B cell (primary cell): ENCODE measurements at regions not wholly inside any gene's neighbourhood (a gene's known extent, or its start where the extent isn't known, plus 50 kb on each side); places are given as distances from the start of the nearest gene placed in this dataset.

ENCODE experiments used
- ATAC-seq: fragments of 200-7000 bp; cut with Tn5 transposase; one replicate; pipeline ENCODE4 v1.10.0; 2021; ENCODE audit warnings: low read depth, mild to moderate bottlenecking, moderate number of reproducible peaks, moderate library complexity
- CTCF ChIA-PET: fragments of 350-600 bp; sonication (Branson Sonifier 250); formaldehyde crosslinking; loops from one replicate; lab custom pipeline; 2021; ENCODE audit warnings: antibody characterized with exemption, inconsistent platforms; lab: Charles Lee
- POLR2A ChIA-PET: fragments of 350-600 bp; sonication (Branson Sonifier 250); formaldehyde crosslinking; loops from one replicate; lab custom pipeline; 2021; ENCODE audit warnings: antibody characterized with exemption; lab: Charles Lee
- DNase-seq: peaks from one replicate; pipeline ENCODE4 v3.0.0; 2013
- H2AFZ ChIP-seq: 2 replicates; pipeline ENCODE4 v1.6.1; 2012; ENCODE audit warnings: mild to moderate bottlenecking, low read depth, low read length; ENCODE audit not compliant: insufficient read depth, poor library complexity, severe bottlenecking
- H3K27ac ChIP-seq, 2 donors: 1 replicate in 1 of 2; 2 replicates in 1 of 2; pipeline ENCODE4 v1.5.1; 2012 to 2013; ENCODE audit warnings: low read length in 2 of 2, mild to moderate bottlenecking in 2 of 2, moderate library complexity in 1 of 2
- H3K27me3 ChIP-seq, 4 experiments: fragments of 200-600 bp in 1 of 4; sonication (generic) in 1 of 4; replicated peaks in 1 of 4; 1 replicate in 2 of 4; 2 replicates in 2 of 4; pipeline versions ENCODE4 v1.6.1 to v1.7.0; 2013 to 2016; ENCODE audit warnings: low read length in 3 of 4, mild to moderate bottlenecking in 2 of 4, mixed read lengths in 1 of 4, moderate library complexity in 1 of 4; ENCODE audit not compliant: insufficient read depth in 4 of 4, control insufficient read depth in 3 of 4; ENCODE audit errors: control extremely low read depth in 1 of 4
- H3K36me3 ChIP-seq, 2 experiments: replicated peaks in 1 of 2; 1 replicate in 1 of 2; 2 replicates in 1 of 2; pipeline versions ENCODE4 v1.6.1 to v1.7.1; 2013; ENCODE audit warnings: low read length in 1 of 2; ENCODE audit not compliant: insufficient read depth in 2 of 2, control insufficient read depth in 1 of 2; ENCODE audit errors: control extremely low read depth in 1 of 2, extremely low read depth in 1 of 2
- H3K4me1 ChIP-seq, 2 donors: fragments of 200-600 bp in 1 of 2; sonication (generic) in 1 of 2; 1 replicate in 1 of 2; 2 replicates in 1 of 2; pipeline versions ENCODE4 v1.5.1 to v1.6.1; 2013 to 2017; ENCODE audit warnings: low read length in 2 of 2; ENCODE audit not compliant: control insufficient read depth in 2 of 2, insufficient read depth in 2 of 2
- H3K4me2 ChIP-seq: replicated peaks from 2 replicates; pipeline ENCODE3; 2012; ENCODE audit warnings: mild to moderate bottlenecking, low read depth, low read length; ENCODE audit not compliant: poor library complexity, severe bottlenecking
- H3K4me3 ChIP-seq, 5 experiments: fragments of 200-600 bp in 1 of 5; sonication (generic) in 1 of 5; 1 replicate in 3 of 5; 2 replicates in 2 of 5; pipeline versions ENCODE4 v1.5.1 to v1.7.0; 2011 to 2016; ENCODE audit warnings: low read length in 4 of 5, mild to moderate bottlenecking in 4 of 5, low read depth in 2 of 5, control low read depth in 1 of 5, moderate library complexity in 1 of 5; ENCODE audit not compliant: insufficient read depth in 1 of 5; ENCODE audit errors: control extremely low read depth in 1 of 5, extremely low read depth in 1 of 5
- H3K79me2 ChIP-seq: fragments of 200-600 bp; sonication (generic); one replicate; pipeline ENCODE4 v1.6.0; 2016; ENCODE audit warnings: low read length; ENCODE audit not compliant: control insufficient read depth, insufficient read depth
- H3K9ac ChIP-seq: fragments of 200-600 bp; sonication (generic); 2 replicates; pipeline ENCODE4 v1.6.1; 2017; ENCODE audit warnings: mild to moderate bottlenecking, low read length, moderate library complexity
- H3K9me3 ChIP-seq, 3 donors: one replicate each; pipeline versions ENCODE4 v1.6.1 to v1.7.1; 2013; ENCODE audit warnings: low read length in 2 of 3; ENCODE audit not compliant: control insufficient read depth in 2 of 3, insufficient read depth in 1 of 3; ENCODE audit errors: control extremely low read depth in 1 of 3
- H4K20me1 ChIP-seq: 2 replicates; pipeline ENCODE4 v1.6.0; 2012; ENCODE audit warnings: mild to moderate bottlenecking, low read length; ENCODE audit not compliant: insufficient read depth, control insufficient read depth, poor library complexity, severe bottlenecking
- H3K27ac Mint-ChIP-seq: one replicate; pipeline ENCODE4 v1.8.0; 2021; ENCODE audit warnings: mixed read lengths
- H3K27me3 Mint-ChIP-seq: one replicate; pipeline ENCODE4 v1.8.0; 2021; ENCODE audit warnings: mixed read lengths
- H3K4me1 Mint-ChIP-seq: one replicate; pipeline ENCODE4 v1.8.0; 2021; ENCODE audit warnings: mixed read lengths
- H3K4me3 Mint-ChIP-seq: one replicate; pipeline ENCODE4 v1.8.0; 2021; ENCODE audit warnings: mixed read lengths
- H3K9me3 Mint-ChIP-seq: one replicate; pipeline ENCODE4 v1.8.0; 2022; ENCODE audit warnings: mixed read lengths; ENCODE audit not compliant: insufficient read depth
- EZH2 ChIP-seq: IDR thresholded peaks from 2 replicates; pipeline ENCODE4 v1.6.1; 2012; ENCODE audit warnings: borderline replicate concordance, low read depth, mild to moderate bottlenecking, moderate library complexity, low read length; ENCODE audit not compliant: insufficient read depth, poor library complexity, severe bottlenecking
- WGBS: methylation state at CpG from one replicate; pipeline ENCODE4 v1.1.5; 2013; ENCODE audit warnings: missing lambda C conversion rate; ENCODE audit not compliant: insufficient coverage; 5-methylcytosine and 5-hydroxymethylcytosine counted together
- intact Hi-C: fragments of 100-400 bp; cut with micrococcal nuclease; formaldehyde crosslinking; loops from one replicate; pipeline ENCODE4 v1.10.0; 2022
- TF ChIP-seq, protein P1 (sequence below): fragments of 200-600 bp; IDR thresholded peaks from one replicate; pipeline ENCODE4 v1.8.0; 2022; ENCODE audit warnings: antibody characterized with exemption, mild to moderate bottlenecking

DNA sequence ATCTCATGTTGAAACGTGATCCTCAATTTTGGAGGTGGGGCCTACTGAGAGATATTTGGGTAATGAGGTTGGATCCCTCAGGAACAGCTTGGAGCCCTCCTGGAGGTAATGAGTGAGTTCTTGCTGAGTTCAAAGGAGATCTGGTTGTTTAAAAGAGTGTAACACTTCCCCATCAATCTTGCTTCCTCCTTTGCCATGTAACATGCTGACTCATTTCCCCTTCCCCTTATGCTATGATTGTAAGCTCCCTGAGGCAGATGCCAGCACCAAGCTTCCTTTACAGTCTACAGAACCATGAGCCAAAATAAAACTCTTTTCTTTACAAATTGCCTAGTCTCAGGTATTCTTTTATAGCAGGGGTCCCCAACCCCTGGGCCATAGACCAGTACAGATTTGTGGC is 352.3 kb downstream of the SLCO4C1 start:
- H3K4me1 Mint-ChIP-seq = peaks cover 6% of the 10 kb centered on the region
- Histone ChIP-seq H4K20me1 (no peaks in the 10 kb centered on the region), H2AFZ (no peak overlapping the region), H3K4me3 (no peak overlapping the region), H3K4me1 (peaks cover 0 to 2% of the 10 kb centered on the region in 2 donors), H3K9me3 (no peaks in the 10 kb centered on the region), H3K27me3 (no peaks in the 10 kb centered on the region), H3K79me2 (no peaks in the 10 kb centered on the region), H3K9ac (no peak overlapping the region), H3K4me2 (no peak overlapping the region), H3K36me3 (no peaks in the 10 kb centered on the region), H3K27ac (no peak overlapping the region)
- CTCF ChIA-PET = no interaction called here
- H3K27me3 Mint-ChIP-seq = no peaks in the 10 kb centered on the region
- TF ChIP-seq, protein P1, sequence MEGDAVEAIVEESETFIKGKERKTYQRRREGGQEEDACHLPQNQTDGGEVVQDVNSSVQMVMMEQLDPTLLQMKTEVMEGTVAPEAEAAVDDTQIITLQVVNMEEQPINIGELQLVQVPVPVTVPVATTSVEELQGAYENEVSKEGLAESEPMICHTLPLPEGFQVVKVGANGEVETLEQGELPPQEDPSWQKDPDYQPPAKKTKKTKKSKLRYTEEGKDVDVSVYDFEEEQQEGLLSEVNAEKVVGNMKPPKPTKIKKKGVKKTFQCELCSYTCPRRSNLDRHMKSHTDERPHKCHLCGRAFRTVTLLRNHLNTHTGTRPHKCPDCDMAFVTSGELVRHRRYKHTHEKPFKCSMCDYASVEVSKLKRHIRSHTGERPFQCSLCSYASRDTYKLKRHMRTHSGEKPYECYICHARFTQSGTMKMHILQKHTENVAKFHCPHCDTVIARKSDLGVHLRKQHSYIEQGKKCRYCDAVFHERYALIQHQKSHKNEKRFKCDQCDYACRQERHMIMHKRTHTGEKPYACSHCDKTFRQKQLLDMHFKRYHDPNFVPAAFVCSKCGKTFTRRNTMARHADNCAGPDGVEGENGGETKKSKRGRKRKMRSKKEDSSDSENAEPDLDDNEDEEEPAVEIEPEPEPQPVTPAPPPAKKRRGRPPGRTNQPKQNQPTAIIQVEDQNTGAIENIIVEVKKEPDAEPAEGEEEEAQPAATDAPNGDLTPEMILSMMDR = no peak
- no peak for TF ChIP-seq EZH2
- H3K9me3 Mint-ChIP-seq = no peaks in the 10 kb centered on the region
- ATAC-seq (no peak), DNase-seq (no peak)
- no peak overlapping the region for H3K27ac Mint-ChIP-seq
- intact Hi-C loops = no loop called here
- no CpG with 5 or more reads among the region's 1 CpG for WGBS
- H3K4me3 Mint-ChIP-seq = no peak overlapping the region
- POLR2A ChIA-PET = no interaction called here

DNA sequence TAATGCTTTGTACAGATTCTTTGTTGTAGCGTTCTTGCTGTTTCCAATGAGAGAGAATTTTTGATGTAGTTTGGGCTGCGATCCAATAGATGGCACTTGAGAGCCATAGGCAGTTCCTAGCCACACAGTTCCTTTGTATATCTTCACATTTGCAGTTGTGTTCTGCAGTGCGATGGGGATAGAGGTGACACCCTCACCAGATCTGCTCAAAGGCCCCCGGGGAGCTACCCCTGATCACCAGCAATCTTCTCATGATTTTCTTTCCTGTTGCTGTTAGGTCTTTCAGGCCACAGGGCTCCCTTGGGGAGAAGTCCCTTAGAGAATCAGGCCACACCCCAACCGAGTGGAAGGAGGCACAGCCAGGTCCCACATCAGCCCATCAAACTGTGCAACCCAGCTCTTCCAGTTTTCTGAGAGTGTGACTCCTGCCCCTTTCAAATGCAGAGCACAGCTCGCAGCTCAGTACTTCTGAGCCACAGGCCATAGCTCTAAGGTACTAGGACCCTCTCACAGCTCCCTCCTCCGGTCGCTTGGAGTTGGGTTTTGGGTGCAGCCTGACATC is 353.7 kb downstream of the SLCO4C1 start:
- ChIA-PET CTCF (no interaction called here), POLR2A (no interaction called here)
- Histone ChIP-seq H4K20me1 (no peaks in the 10 kb centered on the region), H2AFZ (no peak overlapping the region), H3K4me1 (peaks cover 0 to 2% of the 10 kb centered on the region in 2 donors), H3K4me2 (no peak overlapping the region), H3K9me3 (no peaks in the 10 kb centered on the region), H3K27me3 (no peaks in the 10 kb centered on the region), H3K79me2 (no peaks in the 10 kb centered on the region), H3K36me3 (no peaks in the 10 kb centered on the region), H3K4me3 (no peak overlapping the region), H3K27ac (no peak overlapping the region), H3K9ac (no peak overlapping the region)
- no peak overlapping the region for H3K27ac Mint-ChIP-seq
- ATAC-seq (no peak), DNase-seq (peak; percentile 11)
- intact Hi-C loops = no loop called here
- TF ChIP-seq, protein P1 = peak; percentile 26
- no peak for TF ChIP-seq EZH2
- no peak overlapping the region for H3K4me3 Mint-ChIP-seq
- no peaks in the 10 kb centered on the region for H3K9me3 Mint-ChIP-seq
- no peaks in the 10 kb centered on the region for H3K27me3 Mint-ChIP-seq
- WGBS = 23% methylated on average over 4 of the region's 8 CpGs
- H3K4me1 Mint-ChIP-seq = peaks cover 6% of the 10 kb centered on the region
